ENCODE measurements at regions not wholly inside any gene's neighbourhood (a gene's known extent, or its start where the extent isn't known, plus 50 kb on each side); places are given as distances from the start of the nearest gene placed in this dataset.

DNA sequence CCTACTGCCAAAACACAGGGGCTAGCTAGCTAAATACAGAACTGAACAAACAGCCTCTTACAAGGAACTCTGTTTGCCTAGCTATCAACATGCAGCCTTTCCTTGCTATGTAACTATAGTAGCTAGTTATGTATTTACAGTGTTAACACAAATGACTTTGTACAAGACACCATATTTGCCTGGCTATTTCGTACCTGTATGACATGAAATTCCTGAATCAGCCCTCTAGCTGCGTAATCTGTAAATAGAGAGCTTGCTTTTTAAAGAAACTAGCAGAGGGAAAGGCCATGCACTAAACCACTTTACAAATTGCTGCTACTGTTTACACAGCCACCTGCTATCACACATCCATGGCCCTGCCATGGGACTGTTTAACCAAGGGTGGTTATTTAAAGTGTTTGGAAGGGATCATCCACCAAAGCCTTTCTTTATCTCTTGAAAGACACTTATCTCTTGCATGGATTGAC is 248.7 kb downstream of the TFCP2L1 start:
- Histone ChIP-seq H3K27me3 (ENCODE audit: control insufficient read depth in 3 of 3, insufficient read depth in 3 of 3, low read length in 3 of 3) (peaks cover 0 to 25% (median 12%) of the 10 kb centered on the region in 3 donors), H3K9ac (ENCODE audit: low read depth in 1 of 3, low read length in 3 of 3) (no peak overlapping the region), H3K9me3 (ENCODE audit: control insufficient read depth in 3 of 3, low read length in 3 of 3) (no peaks in the 10 kb centered on the region), H3K4me1 (ENCODE audit: control insufficient read depth in 3 of 3, insufficient read depth in 3 of 3, low read length in 3 of 3) (peaks cover 0 to 9% (median 0%) of the 10 kb centered on the region in 3 donors), H3K27ac (ENCODE audit: low read depth, low read length) (no peak overlapping the region), H3K36me3 (ENCODE audit: control insufficient read depth in 3 of 3, insufficient read depth in 3 of 3, low read length in 3 of 3) (no peaks in the 10 kb centered on the region), H3K4me3 (ENCODE audit: low read length in 3 of 3) (no peak overlapping the region)

GRCh38 chr2:121037480-121037879 is 247.5 kb downstream of the TFCP2L1 start:
- Histone ChIP-seq H3K36me3 (ENCODE audit: control insufficient read depth in 3 of 3, insufficient read depth in 3 of 3, low read length in 3 of 3) (no peaks in the 10 kb centered on the region), H3K4me1 (ENCODE audit: control insufficient read depth in 3 of 3, insufficient read depth in 3 of 3, low read length in 3 of 3) (peaks cover 0 to 9% (median 0%) of the 10 kb centered on the region in 3 donors), H3K27me3 (ENCODE audit: control insufficient read depth in 3 of 3, insufficient read depth in 3 of 3, low read length in 3 of 3) (peaks cover 0 to 19% (median 3%) of the 10 kb centered on the region in 3 donors), H3K9me3 (ENCODE audit: control insufficient read depth in 3 of 3, low read length in 3 of 3) (no peaks in the 10 kb centered on the region), H3K9ac (ENCODE audit: low read depth in 1 of 3, low read length in 3 of 3) (no peak overlapping the region), H3K27ac (ENCODE audit: low read depth, low read length) (no peak overlapping the region), H3K4me3 (ENCODE audit: low read length in 3 of 3) (no peak overlapping the region)

GRCh38 chr2:121038031-121038430 is 247.0 kb downstream of the TFCP2L1 start:
- Histone ChIP-seq H3K36me3 (ENCODE audit: control insufficient read depth in 3 of 3, insufficient read depth in 3 of 3, low read length in 3 of 3) (no peaks in the 10 kb centered on the region), H3K27ac (ENCODE audit: low read depth, low read length) (no peak overlapping the region), H3K27me3 (ENCODE audit: control insufficient read depth in 3 of 3, insufficient read depth in 3 of 3, low read length in 3 of 3) (peaks cover 0 to 16% (median 3%) of the 10 kb centered on the region in 3 donors), H3K4me3 (ENCODE audit: low read length in 3 of 3) (no peak overlapping the region), H3K9ac (ENCODE audit: low read depth in 1 of 3, low read length in 3 of 3) (no peak overlapping the region), H3K9me3 (ENCODE audit: control insufficient read depth in 3 of 3, low read length in 3 of 3) (no peaks in the 10 kb centered on the region), H3K4me1 (ENCODE audit: control insufficient read depth in 3 of 3, insufficient read depth in 3 of 3, low read length in 3 of 3) (peaks cover 0 to 9% (median 0%) of the 10 kb centered on the region in 3 donors)

DNA sequence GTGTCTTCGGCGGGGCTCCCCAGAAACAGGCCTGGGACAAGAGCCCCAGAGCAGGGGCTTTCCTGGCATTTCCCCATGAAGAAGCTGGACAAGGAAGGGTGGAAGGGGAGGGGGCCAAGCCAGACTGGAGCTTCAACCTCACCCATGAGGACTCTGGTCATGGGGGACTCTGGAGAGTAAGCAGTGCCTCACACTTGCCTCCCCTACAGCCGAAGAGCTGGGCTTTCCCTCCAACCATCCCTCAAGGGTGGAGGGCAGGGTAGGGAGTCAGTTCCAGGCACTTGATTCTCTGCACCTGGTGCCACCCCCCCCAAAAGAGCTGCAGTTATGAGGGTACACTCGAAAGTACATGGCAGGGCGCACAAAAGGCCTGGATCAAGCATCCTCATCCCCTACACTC is 246.6 kb downstream of the TFCP2L1 start:
- H3K36me3 ChIP-seq (ENCODE audit: control insufficient read depth in 3 of 3, insufficient read depth in 3 of 3, low read length in 3 of 3), result no peaks in the 10 kb centered on the region
- H3K4me3 ChIP-seq (ENCODE audit: low read length in 3 of 3), result no peak overlapping the region
- no peak overlapping the region for H3K27ac ChIP-seq (ENCODE audit: low read depth, low read length)
- H3K4me1 ChIP-seq (ENCODE audit: control insufficient read depth in 3 of 3, insufficient read depth in 3 of 3, low read length in 3 of 3), result peaks cover 0 to 9% (median 0%) of the 10 kb centered on the region in 3 donors
- peaks cover 0 to 15% (median 3%) of the 10 kb centered on the region in 3 donors for H3K27me3 ChIP-seq (ENCODE audit: control insufficient read depth in 3 of 3, insufficient read depth in 3 of 3, low read length in 3 of 3)
- no peak overlapping the region for H3K9ac ChIP-seq (ENCODE audit: low read depth in 1 of 3, low read length in 3 of 3)
- H3K9me3 ChIP-seq (ENCODE audit: control insufficient read depth in 3 of 3, low read length in 3 of 3), result no peaks in the 10 kb centered on the region

DNA sequence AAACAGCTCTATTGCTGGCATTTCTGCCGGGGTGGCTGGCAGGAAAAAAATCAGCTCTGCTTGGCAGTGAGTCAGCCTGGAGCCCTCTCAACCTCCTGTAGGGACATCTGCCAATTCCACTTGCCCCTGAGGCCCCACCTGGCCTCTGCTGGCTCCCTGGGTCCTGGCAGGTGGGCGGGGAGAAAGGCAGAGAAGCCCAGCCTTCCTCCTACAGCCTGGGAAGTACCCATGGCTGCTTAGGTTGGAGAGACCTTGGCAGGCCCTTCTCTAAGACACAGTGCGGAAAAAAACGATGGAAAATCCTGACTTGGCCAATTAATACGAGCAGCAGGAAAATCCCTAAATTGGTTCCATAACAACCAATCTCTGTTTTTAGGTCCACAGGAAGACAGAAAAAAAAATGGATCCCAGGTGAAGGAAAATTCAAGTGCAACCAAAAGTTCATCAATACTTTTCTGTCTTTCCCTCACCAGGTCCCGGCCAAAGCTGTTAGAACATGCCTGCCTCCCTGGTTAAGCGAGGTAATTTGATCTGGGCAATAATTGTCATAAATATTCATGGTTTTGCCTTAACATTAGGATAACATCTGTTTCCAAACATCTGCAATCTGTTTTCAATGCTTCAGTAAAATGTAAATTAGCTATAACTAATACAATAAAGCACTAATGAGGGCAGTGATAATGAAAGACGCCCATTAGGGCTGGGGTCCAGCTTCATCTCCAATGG is 245.9 kb downstream of the TFCP2L1 start:
- H3K36me3 ChIP-seq (ENCODE audit: control insufficient read depth in 3 of 3, insufficient read depth in 3 of 3, low read length in 3 of 3), result no peaks in the 10 kb centered on the region
- no peak overlapping the region for H3K9ac ChIP-seq (ENCODE audit: low read depth in 1 of 3, low read length in 3 of 3)
- H3K27me3 ChIP-seq (ENCODE audit: control insufficient read depth in 3 of 3, insufficient read depth in 3 of 3, low read length in 3 of 3), result peaks cover 0 to 10% (median 0%) of the 10 kb centered on the region in 3 donors
- no peak overlapping the region for H3K27ac ChIP-seq (ENCODE audit: low read depth, low read length)
- H3K4me3 ChIP-seq (ENCODE audit: low read length in 3 of 3), result no peak overlapping the region
- H3K9me3 ChIP-seq (ENCODE audit: control insufficient read depth in 3 of 3, low read length in 3 of 3), result peaks cover 0 to 2% (median 0%) of the 10 kb centered on the region in 3 donors
- peaks cover 0 to 9% (median 0%) of the 10 kb centered on the region in 3 donors for H3K4me1 ChIP-seq (ENCODE audit: control insufficient read depth in 3 of 3, insufficient read depth in 3 of 3, low read length in 3 of 3)

GRCh38 chr2:121039679-121040078 is 245.3 kb downstream of the TFCP2L1 start:
- H3K9me3 ChIP-seq (ENCODE audit: control insufficient read depth in 3 of 3, low read length in 3 of 3), result peaks cover 0 to 2% (median 0%) of the 10 kb centered on the region in 3 donors
- peaks cover 0 to 9% (median 0%) of the 10 kb centered on the region in 3 donors for H3K4me1 ChIP-seq (ENCODE audit: control insufficient read depth in 3 of 3, insufficient read depth in 3 of 3, low read length in 3 of 3)
- no peaks in the 10 kb centered on the region for H3K36me3 ChIP-seq (ENCODE audit: control insufficient read depth in 3 of 3, insufficient read depth in 3 of 3, low read length in 3 of 3)
- H3K27ac ChIP-seq (ENCODE audit: low read depth, low read length), result no peak overlapping the region
- peaks cover 0 to 6% (median 0%) of the 10 kb centered on the region in 3 donors for H3K27me3 ChIP-seq (ENCODE audit: control insufficient read depth in 3 of 3, insufficient read depth in 3 of 3, low read length in 3 of 3)
- H3K9ac ChIP-seq (ENCODE audit: low read depth in 1 of 3, low read length in 3 of 3), result no peak overlapping the region
- no peak overlapping the region for H3K4me3 ChIP-seq (ENCODE audit: low read length in 3 of 3)

- peaks cover 0 to under 1% (median 0%) of the 10 kb centered on the region in 3 donors for H3K4me1 ChIP-seq (ENCODE audit: control insufficient read depth in 3 of 3, insufficient read depth in 3 of 3, low read length in 3 of 3)
- H3K4me3 ChIP-seq (ENCODE audit: low read length in 3 of 3), result no peak overlapping the region
- H3K27me3 ChIP-seq (ENCODE audit: control insufficient read depth in 3 of 3, insufficient read depth in 3 of 3, low read length in 3 of 3), result peaks cover 0 to 7% (median 0%) of the 10 kb centered on the region in 3 donors
- H3K9ac ChIP-seq (ENCODE audit: low read depth in 1 of 3, low read length in 3 of 3), result no peak overlapping the region
- peaks cover 0 to 2% (median 0%) of the 10 kb centered on the region in 3 donors for H3K9me3 ChIP-seq (ENCODE audit: control insufficient read depth in 3 of 3, low read length in 3 of 3)
- no peaks in the 10 kb centered on the region for H3K36me3 ChIP-seq (ENCODE audit: control insufficient read depth in 3 of 3, insufficient read depth in 3 of 3, low read length in 3 of 3)
- no peak overlapping the region for H3K27ac ChIP-seq (ENCODE audit: low read depth, low read length)
Measured at GRCh38 chr2:121041516-121041915, 243.5 kb downstream of the TFCP2L1 start.

DNA sequence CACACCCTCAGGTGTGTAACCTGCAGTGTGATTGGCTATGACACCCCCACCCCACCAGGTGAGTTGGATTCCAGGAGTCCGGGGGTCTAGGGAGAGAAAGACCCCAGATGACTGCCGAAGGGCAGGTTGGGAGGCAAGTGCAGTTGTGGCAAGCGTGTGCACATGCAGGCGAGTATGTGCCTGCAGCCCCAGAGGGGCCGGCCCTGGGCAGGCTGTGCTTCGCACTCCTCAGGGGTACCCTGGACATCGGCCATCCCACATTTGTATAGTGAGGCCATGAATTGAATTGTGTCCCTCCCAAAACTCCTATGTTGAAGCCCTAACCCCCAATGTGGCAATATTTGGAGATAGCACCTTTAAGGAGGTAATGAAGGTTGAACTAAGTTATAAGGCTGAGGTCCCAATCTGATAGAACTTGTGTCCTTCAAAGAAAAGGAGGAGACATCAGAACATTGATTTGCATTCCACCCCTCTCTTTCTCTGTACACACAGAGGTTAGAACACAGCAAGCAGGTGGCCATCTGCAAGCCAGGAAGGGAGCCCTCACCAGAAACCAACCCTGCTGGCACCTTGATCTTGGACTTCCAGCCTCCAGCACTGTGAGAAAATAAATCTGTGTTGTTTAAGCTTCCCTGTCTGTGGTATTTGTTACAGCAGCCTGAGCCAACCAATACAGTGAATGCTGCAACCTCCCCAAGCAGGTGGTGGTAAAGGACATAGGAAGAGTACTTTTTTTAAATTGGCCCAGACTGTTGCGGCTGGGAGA is 241.8 kb downstream of the TFCP2L1 start:
- H3K9me3 ChIP-seq (ENCODE audit: control insufficient read depth in 3 of 3, low read length in 3 of 3), result peaks cover 0 to 2% (median 0%) of the 10 kb centered on the region in 3 donors
- H3K27me3 ChIP-seq (ENCODE audit: control insufficient read depth in 3 of 3, insufficient read depth in 3 of 3, low read length in 3 of 3), result peaks cover 0 to 5% (median 0%) of the 10 kb centered on the region in 3 donors
- no peak overlapping the region for H3K27ac ChIP-seq (ENCODE audit: low read depth, low read length)
- H3K4me1 ChIP-seq (ENCODE audit: control insufficient read depth in 3 of 3, insufficient read depth in 3 of 3, low read length in 3 of 3), result no peaks in the 10 kb centered on the region
- H3K9ac ChIP-seq (ENCODE audit: low read depth in 1 of 3, low read length in 3 of 3), result no peak overlapping the region
- H3K4me3 ChIP-seq (ENCODE audit: low read length in 3 of 3), result no peak overlapping the region
- no peaks in the 10 kb centered on the region for H3K36me3 ChIP-seq (ENCODE audit: control insufficient read depth in 3 of 3, insufficient read depth in 3 of 3, low read length in 3 of 3)

DNA sequence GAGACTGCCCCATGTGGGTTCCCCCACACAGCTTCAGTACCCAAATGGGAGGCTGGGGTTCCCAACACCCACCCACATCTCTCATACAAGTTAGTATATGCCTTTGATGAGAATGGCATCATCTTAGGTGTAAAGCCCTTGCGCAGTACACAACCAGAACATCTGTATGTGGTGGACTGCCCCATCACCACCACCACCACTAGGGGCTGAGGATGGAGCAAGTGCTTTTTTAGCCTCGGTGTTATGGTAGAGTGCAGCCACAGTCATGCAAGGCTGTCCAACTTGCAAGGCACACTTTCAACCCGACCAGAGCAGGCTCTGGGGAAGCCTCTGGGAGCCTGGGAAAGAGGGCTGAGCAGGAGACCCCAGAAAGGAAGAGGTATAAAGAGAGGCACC is 241.2 kb downstream of the TFCP2L1 start:
- Histone ChIP-seq H3K4me1 (ENCODE audit: control insufficient read depth in 3 of 3, insufficient read depth in 3 of 3, low read length in 3 of 3) (no peaks in the 10 kb centered on the region), H3K9me3 (ENCODE audit: control insufficient read depth in 3 of 3, low read length in 3 of 3) (peaks cover 0 to 2% (median 0%) of the 10 kb centered on the region in 3 donors), H3K4me3 (ENCODE audit: low read length in 3 of 3) (no peak overlapping the region), H3K27me3 (ENCODE audit: control insufficient read depth in 3 of 3, insufficient read depth in 3 of 3, low read length in 3 of 3) (peaks cover 0 to 5% (median 0%) of the 10 kb centered on the region in 3 donors), H3K36me3 (ENCODE audit: control insufficient read depth in 3 of 3, insufficient read depth in 3 of 3, low read length in 3 of 3) (no peaks in the 10 kb centered on the region), H3K9ac (ENCODE audit: low read depth in 1 of 3, low read length in 3 of 3) (no peak overlapping the region), H3K27ac (ENCODE audit: low read depth, low read length) (no peak overlapping the region)

DNA sequence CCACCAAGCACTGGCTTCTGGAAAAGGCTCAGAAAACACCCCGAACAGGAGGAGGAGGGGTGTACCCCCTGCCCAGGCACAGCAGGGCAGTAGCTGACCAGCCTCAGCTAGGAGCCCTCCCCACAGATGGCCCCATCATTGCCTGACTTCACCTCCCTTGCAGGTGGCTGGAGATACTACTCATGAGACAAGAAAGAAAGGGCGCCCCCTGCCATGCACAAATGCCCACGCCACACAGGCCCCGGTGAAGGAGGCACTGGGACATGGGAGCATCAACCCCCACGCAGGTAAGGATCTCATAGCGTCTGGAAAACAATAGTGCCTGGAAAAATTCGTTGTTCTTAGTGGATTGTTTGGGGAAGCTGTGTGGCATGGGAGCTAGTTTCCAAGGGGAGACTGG is 240.6 kb downstream of the TFCP2L1 start:
- Histone ChIP-seq H3K27me3 (ENCODE audit: control insufficient read depth in 3 of 3, insufficient read depth in 3 of 3, low read length in 3 of 3) (peaks cover 0 to 5% (median 0%) of the 10 kb centered on the region in 3 donors), H3K9me3 (ENCODE audit: control insufficient read depth in 3 of 3, low read length in 3 of 3) (peaks cover 0 to 2% (median 0%) of the 10 kb centered on the region in 3 donors), H3K36me3 (ENCODE audit: control insufficient read depth in 3 of 3, insufficient read depth in 3 of 3, low read length in 3 of 3) (no peaks in the 10 kb centered on the region), H3K4me3 (ENCODE audit: low read length in 3 of 3) (no peak overlapping the region), H3K27ac (ENCODE audit: low read depth, low read length) (no peak overlapping the region), H3K9ac (ENCODE audit: low read depth in 1 of 3, low read length in 3 of 3) (no peak overlapping the region), H3K4me1 (ENCODE audit: control insufficient read depth in 3 of 3, insufficient read depth in 3 of 3, low read length in 3 of 3) (no peaks in the 10 kb centered on the region)

Measured in skeletal muscle tissue (tissue), 3 donors.